ENCODE measurements at regions not wholly inside any gene's neighbourhood (a gene's known extent, or its start where the extent isn't known, plus 50 kb on each side); places are given as distances from the start of the nearest gene placed in this dataset.

- no peak for DNase-seq (ENCODE audit: low read depth in 3 of 3)
Observed at GRCh38 chr2:104318001-104318665, 535.8 kb upstream of the POU3F3 start.

- DNase-seq (ENCODE audit: low read depth in 3 of 3): no peak
Observed at GRCh38 chr2:104321116-104321795, 532.7 kb upstream of the POU3F3 start.

GRCh38 chr2:104321796-104322349 is 532.0 kb upstream of the POU3F3 start:
- no peak for DNase-seq (ENCODE audit: low read depth in 3 of 3)

- no peak for DNase-seq (ENCODE audit: low read depth in 3 of 3)
Observed at GRCh38 chr2:104332731-104333130, 521.2 kb upstream of the POU3F3 start.

- no peak for DNase-seq (ENCODE audit: low read depth in 3 of 3)
Observed at GRCh38 chr2:104337869-104338268, 516.0 kb upstream of the POU3F3 start.

- no peak for DNase-seq (ENCODE audit: low read depth in 3 of 3)
Observed at GRCh38 chr2:104340162-104340561, 513.8 kb upstream of the POU3F3 start.

- no peak for DNase-seq (ENCODE audit: low read depth in 3 of 3)
Observed at GRCh38 chr2:104340879-104341828, 512.8 kb upstream of the POU3F3 start.

- DNase-seq (ENCODE audit: low read depth in 3 of 3): no peak
Observed at GRCh38 chr2:104344306-104344705, 509.6 kb upstream of the POU3F3 start.

GRCh38 chr2:104344985-104345384 is 508.9 kb upstream of the POU3F3 start:
- no peak for DNase-seq (ENCODE audit: low read depth in 3 of 3)

- no peak for DNase-seq (ENCODE audit: low read depth in 3 of 3)
Observed at GRCh38 chr2:104358122-104358521, 495.8 kb upstream of the POU3F3 start.

- DNase-seq (ENCODE audit: low read depth in 3 of 3): no peak
Observed at GRCh38 chr2:104361414-104361813, 492.5 kb upstream of the POU3F3 start.

- DNase-seq (ENCODE audit: low read depth in 3 of 3): no peak
Observed at GRCh38 chr2:104368089-104368488, 485.8 kb upstream of the POU3F3 start.

- DNase-seq (ENCODE audit: low read depth in 3 of 3): no peak
Observed at GRCh38 chr2:104371087-104371781, 482.7 kb upstream of the POU3F3 start.

- no peak for DNase-seq (ENCODE audit: low read depth in 3 of 3)
Observed at GRCh38 chr2:104375206-104375605, 478.7 kb upstream of the POU3F3 start.

GRCh38 chr2:104378853-104379374 is 475.0 kb upstream of the POU3F3 start:
- peak in 2 of 3 donors; percentile 4 to 6 for DNase-seq (ENCODE audit: low read depth in 3 of 3)

GRCh38 chr2:104384961-104385360 is 469.0 kb upstream of the POU3F3 start:
- DNase-seq (ENCODE audit: low read depth in 3 of 3): no peak

GRCh38 chr2:104385743-104386142 is 468.2 kb upstream of the POU3F3 start:
- no peak for DNase-seq (ENCODE audit: low read depth in 3 of 3)

- DNase-seq (ENCODE audit: low read depth in 3 of 3): no peak
Observed at GRCh38 chr2:104388296-104388695, 465.6 kb upstream of the POU3F3 start.

GRCh38 chr2:104402825-104403224 is 451.1 kb upstream of the POU3F3 start:
- no peak for DNase-seq (ENCODE audit: low read depth in 3 of 3)

- DNase-seq (ENCODE audit: low read depth in 3 of 3): no peak
Observed at GRCh38 chr2:104404526-104404925, 449.4 kb upstream of the POU3F3 start.

- no peak for DNase-seq (ENCODE audit: low read depth in 3 of 3)
Observed at GRCh38 chr2:104405623-104406022, 448.3 kb upstream of the POU3F3 start.
